PFSK-1 (cell line): ENCODE measurements at regions not wholly inside any gene's neighbourhood (a gene's known extent, or its start where the extent isn't known, plus 50 kb on each side); places are given as distances from the start of the nearest gene placed in this dataset.

ENCODE experiments used
- POLR2AphosphoS5 ChIP-seq: IDR thresholded peaks from 2 replicates; pipeline ENCODE4 v1.6.1; 2012; ENCODE audit warnings: low read depth, mild to moderate bottlenecking, control low read depth, low read length, moderate library complexity
- SIN3A ChIP-seq: IDR thresholded peaks from 2 replicates; pipeline ENCODE4 v1.6.1; 2012; ENCODE audit warnings: mild to moderate bottlenecking, low read length, moderate library complexity, borderline replicate concordance; ENCODE audit not compliant: insufficient read depth

DNA sequence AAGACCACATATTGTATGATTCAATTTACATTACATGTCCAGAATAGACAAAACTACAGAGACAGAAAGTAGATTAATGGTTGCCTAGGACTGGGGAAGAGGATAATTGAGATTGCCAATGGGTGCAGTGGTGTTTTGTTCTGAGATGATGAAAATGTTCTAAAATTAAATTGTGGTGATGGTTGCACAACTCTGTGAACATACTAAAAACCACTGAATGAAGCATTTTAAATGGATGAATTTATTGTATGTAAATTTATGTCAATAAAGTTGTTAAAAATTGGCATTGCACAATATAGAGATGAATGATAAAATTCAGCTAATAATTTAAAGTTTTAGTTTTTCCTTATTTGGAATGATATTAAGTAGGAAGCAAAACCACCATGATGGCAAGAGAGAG is 109.5 kb upstream of the NR4A3 start:
- TF ChIP-seq SIN3A (no peak), POLR2AphosphoS5 (no peak)
